Glomerular endothelial cell (primary cell): ENCODE measurements at regions not wholly inside any gene's neighbourhood (a gene's known extent, or its start where the extent isn't known, plus 50 kb on each side); places are given as distances from the start of the nearest gene placed in this dataset.

ENCODE experiments used
- DNase-seq: peaks from one replicate; pipeline ENCODE4 v3.0.0-alpha.2; 2011; ENCODE audit warnings: low read depth, low spot score; ENCODE audit errors: extremely low read depth

DNA sequence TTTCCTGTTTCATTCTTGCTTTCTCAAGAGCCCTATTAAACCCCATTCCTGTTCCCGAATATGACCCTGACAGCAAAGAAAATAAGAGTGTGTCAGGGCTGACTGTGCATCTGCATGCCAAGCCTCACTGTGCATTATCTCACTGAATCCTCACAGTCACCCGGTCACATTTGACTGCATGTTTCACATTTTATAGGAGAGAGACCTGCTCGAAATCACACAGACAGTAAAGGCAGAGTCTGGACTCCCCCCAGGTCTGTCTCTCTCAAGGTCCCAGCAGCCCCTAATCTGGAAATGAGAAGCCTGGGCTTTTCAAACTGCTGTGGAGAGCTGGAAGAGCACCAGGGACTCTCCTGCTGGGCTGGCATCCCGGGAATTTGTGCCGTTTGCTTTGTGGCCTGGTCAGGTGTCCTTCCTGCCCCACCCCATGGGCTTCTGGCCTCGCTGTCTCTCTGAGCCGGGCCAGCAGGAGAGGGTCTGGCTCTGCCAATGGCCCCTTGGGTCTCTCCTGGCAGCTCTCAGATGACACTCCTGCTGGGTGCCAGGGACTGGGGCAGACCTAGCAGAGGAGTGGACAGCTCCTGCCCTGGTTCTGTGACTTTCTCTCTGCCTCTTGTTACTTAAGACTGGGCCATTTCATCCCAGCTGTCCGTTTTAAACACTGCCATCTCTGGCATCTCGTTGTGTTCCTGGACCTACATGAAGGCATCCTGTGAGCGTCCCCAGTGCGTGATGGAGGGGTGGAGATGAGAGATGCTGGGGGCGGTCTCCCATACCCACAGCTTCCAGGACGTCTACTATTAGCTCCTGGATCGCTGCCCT is 173.6 kb downstream of the ARHGAP12 start:
- no peak for DNase-seq

- DNase-seq = no peak
These were observed 174.9 kb downstream of the ARHGAP12 start for GRCh38 chr10:31753681-31754080.

- no peak for DNase-seq
These were observed 176.5 kb downstream of the ARHGAP12 start for GRCh38 chr10:31752170-31752569.

DNA sequence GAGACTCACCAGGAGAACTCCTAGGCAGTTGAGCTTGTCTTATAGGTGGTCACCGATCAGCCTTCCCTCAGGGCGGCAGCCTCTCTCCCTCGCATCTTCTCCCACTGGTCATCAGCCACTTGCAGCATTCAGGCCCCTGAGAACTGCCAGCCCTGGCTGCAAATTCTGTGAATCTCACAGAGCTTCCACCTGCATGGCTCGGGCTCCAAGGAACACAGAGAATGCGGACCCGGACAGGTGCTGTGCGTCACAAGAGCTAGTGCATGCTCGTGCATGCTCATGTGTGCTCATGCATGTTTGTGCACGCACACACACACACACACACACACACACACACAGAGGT is 176.9 kb downstream of the ARHGAP12 start:
- DNase-seq = no peak

- DNase-seq = no peak
These were observed 177.4 kb downstream of the ARHGAP12 start for GRCh38 chr10:31751051-31751737.

- no peak for DNase-seq
These were observed 178.4 kb downstream of the ARHGAP12 start for GRCh38 chr10:31749981-31750840.

GRCh38 chr10:31749301-31749700 is 179.3 kb downstream of the ARHGAP12 start:
- DNase-seq = no peak

- peak; percentile 50 for DNase-seq
These were observed 182.8 kb downstream of the ARHGAP12 start for GRCh38 chr10:31745612-31746376.

GRCh38 chr10:31744025-31744424 is 184.6 kb downstream of the ARHGAP12 start:
- DNase-seq = no peak

DNA sequence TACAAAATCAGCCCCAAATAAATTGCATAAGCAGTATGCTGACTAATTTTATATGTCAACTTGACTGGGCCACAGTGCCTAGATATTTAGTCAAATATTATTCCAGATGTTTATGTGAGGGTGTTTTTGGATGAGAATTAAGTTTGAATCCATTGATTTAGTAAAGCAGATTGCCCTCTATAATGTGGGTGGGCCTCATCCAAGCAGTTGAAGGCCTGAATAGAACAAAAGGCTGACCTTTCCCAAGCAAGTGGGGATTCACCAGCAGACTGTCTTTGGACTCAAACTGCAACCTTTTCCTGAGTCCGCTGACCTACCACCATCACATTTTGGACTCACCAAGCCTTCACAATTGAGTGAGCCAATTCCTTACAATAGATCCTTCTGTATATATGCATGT is 186.4 kb downstream of the ARHGAP12 start:
- DNase-seq = no peak

GRCh38 chr10:31741473-31741872 is 187.2 kb downstream of the ARHGAP12 start:
- no peak for DNase-seq

DNA sequence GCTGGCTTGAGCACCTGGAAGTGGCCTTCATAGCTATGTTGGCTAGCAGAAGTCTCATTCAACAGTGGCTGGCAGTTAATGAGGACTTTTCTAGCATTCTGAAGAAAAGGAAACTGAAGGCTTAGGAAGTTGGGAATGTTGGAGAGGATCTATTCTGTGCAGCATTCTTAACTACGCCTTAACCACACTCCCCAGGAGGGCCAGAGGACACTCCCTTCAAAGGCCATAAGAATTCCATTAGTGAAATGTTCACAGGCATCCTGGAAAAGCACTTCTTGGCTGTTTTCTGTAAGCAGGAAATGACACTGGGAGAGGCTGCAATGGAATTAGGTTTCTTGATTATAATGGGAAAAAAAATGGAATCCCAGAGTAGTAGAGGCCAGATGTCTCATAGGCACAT is 188.9 kb downstream of the ARHGAP12 start:
- no peak for DNase-seq

GRCh38 chr10:31739146-31739545 is 189.5 kb downstream of the ARHGAP12 start:
- DNase-seq = no peak

DNA sequence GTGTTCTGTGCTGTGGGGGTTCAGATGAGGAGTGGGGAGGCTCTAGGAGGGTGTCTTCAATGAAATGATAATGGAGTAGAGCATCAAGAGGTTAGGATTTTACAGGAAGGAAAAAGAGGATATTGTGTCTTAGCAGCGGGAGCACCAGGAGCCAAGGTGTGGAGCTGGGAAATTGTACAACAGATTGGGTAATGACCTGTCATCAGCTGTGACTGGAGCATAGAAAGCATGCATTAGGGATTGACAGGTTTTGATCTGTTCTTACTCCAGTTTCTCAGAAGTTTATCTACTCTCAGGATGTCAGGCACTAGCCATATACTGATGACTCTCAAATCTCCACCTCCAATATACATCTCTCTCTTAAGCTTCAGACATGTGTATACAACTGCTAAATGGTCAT is 196.9 kb downstream of the ARHGAP12 start:
- DNase-seq = no peak

GRCh38 chr10:31730776-31731175 is 197.9 kb downstream of the ARHGAP12 start:
- no peak for DNase-seq

GRCh38 chr10:31728698-31729224 is 199.9 kb downstream of the ARHGAP12 start:
- DNase-seq = no peak

GRCh38 chr10:31725436-31725835 is 203.2 kb downstream of the ARHGAP12 start:
- DNase-seq = no peak

- DNase-seq = no peak
These were observed 204.3 kb downstream of the ARHGAP12 start for GRCh38 chr10:31724296-31724695.

DNA sequence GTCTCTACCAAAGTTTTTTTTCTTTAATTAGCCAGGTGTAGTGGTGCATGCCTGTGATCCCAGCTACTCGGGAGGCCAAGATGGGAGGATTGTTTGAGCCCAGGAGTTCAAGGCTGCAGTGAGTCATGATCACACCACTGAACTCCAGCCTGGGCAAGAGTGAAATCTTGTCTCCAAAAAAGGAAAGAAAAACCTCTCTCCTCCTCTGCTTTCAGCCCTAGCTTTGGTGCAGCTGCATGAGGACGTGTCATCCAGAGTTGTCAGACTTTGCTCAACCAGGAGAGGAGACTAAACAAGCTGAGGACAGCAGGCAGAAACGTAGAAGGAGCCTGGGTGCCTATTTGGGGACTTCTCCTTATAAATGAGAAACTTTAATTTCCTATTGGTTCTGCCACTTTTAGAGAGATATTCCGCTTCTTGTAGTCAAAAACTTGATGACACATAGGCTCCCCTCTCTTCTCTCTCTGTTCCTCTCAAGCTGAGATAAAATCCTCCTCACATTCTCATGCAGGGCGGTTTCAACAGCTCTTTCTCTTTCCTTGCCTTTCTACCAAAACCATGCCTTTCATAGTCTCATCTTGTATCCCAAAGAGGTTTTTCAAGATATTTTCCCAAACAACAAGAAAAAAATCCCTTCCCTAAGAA is 205.4 kb downstream of the ARHGAP12 start:
- DNase-seq = no peak

GRCh38 chr10:31721096-31721495 is 207.5 kb downstream of the ARHGAP12 start:
- no peak for DNase-seq
